Esophagus muscularis mucosa (tissue), 4 donors: ENCODE measurements at regions not wholly inside any gene's neighbourhood (a gene's known extent, or its start where the extent isn't known, plus 50 kb on each side); places are given as distances from the start of the nearest gene placed in this dataset.

Source experiments
- DNase-seq: peaks from one replicate; pipeline ENCODE4 v3.0.0-alpha.2; 2017; ENCODE audit errors: extremely low spot score
- H3K27ac ChIP-seq, 4 donors: fragments of 200-600 bp; sonication (generic); replicated peaks in 1 of 4; 1 replicate in 3 of 4; 2 replicates in 1 of 4; pipeline ENCODE4 v1.5.1; 2016 to 2019; ENCODE audit warnings: mild to moderate bottlenecking in 1 of 4
- H3K27me3 ChIP-seq, 4 donors: fragments of 200-600 bp; sonication (generic); one replicate each; pipeline versions ENCODE4 v1.5.1 to v1.6.0; 2016 to 2019
- H3K36me3 ChIP-seq, 4 donors: fragments of 200-600 bp; sonication (generic); one replicate each; pipeline ENCODE4 v1.5.1; 2016 to 2019
- H3K4me1 ChIP-seq, 4 donors: fragments of 200-600 bp; sonication (generic); one replicate each; pipeline ENCODE4 v1.5.1; 2016 to 2019
- H3K4me3 ChIP-seq, 4 donors: fragments of 200-600 bp; sonication (generic); 1 replicate in 2 of 4; 2 replicates in 2 of 4; pipeline ENCODE4 v1.5.1; 2016 to 2019; ENCODE audit warnings: mild to moderate bottlenecking in 4 of 4, moderate library complexity in 1 of 4
- H3K9me3 ChIP-seq, 4 donors: fragments of 200-600 bp; sonication (generic); 1 replicate in 3 of 4; 2 replicates in 1 of 4; pipeline ENCODE4 v1.5.1; 2016 to 2019
- CTCF ChIP-seq, 3 experiments: fragments of 200-600 bp in 2 of 3; fragments of 450-650 bp in 1 of 3; sonication (generic) in 2 of 3; IDR thresholded peaks; one replicate each; pipeline ENCODE4 v1.5.1; 2017 to 2019; ENCODE audit warnings: antibody characterized with exemption in 3 of 3, mild to moderate bottlenecking in 2 of 3, moderate library complexity in 1 of 3
- EP300 ChIP-seq: sonication (generic); formaldehyde crosslinking; IDR thresholded peaks from one replicate; pipeline ENCODE4 v1.6.1; 2017; ENCODE audit warnings: antibody characterized with exemption
- POLR2A ChIP-seq: fragments of 450-650 bp; IDR thresholded peaks from one replicate; pipeline ENCODE4 v1.6.1; 2017; ENCODE audit warnings: antibody characterized with exemption, moderate library complexity, mild to moderate bottlenecking, low read depth
- POLR2AphosphoS5 ChIP-seq, 2 donors: sonication (generic); formaldehyde crosslinking; IDR thresholded peaks; one replicate each; pipeline ENCODE4 v1.6.1; 2017; ENCODE audit warnings: antibody characterized with exemption in 2 of 2
- WGBS: methylation state at CpG from one replicate; pipeline ENCODE4 v1.1.5; 2018; 5-methylcytosine and 5-hydroxymethylcytosine counted together
- intact Hi-C: fragments of 100-400 bp; cut with DNase I; formaldehyde crosslinking; loops from one replicate; pipeline ENCODE4 v1.15.1; 2023

GRCh38 chr1:112850034-112850757 lies 105.8 kb downstream of the SLC16A1 start:
- DNase-seq, result no peak
- Histone ChIP-seq H3K4me3 (peak overlapping the region; percentile 45 to 52 (median 48)), H3K27me3 (peaks cover 0 to 60% (median 17%) of the 10 kb centered on the region in 4 donors), H3K4me1 (peaks cover 0 to 22% (median 19%) of the 10 kb centered on the region in 4 donors), H3K27ac (no peak overlapping the region), H3K9me3 (no peaks in the 10 kb centered on the region), H3K36me3 (no peaks in the 10 kb centered on the region)
- WGBS, result 55% methylated on average over 28 of the region's 40 CpGs
- no peak for TF ChIP-seq POLR2A
- TF ChIP-seq POLR2AphosphoS5 (IDR thresholded peaks at IDR 0.05), result no peak
- TF ChIP-seq CTCF (IDR thresholded peaks at IDR 0.05), result no peak
- no peak for TF ChIP-seq EP300
- intact Hi-C loops, result no loop called here

DNA sequence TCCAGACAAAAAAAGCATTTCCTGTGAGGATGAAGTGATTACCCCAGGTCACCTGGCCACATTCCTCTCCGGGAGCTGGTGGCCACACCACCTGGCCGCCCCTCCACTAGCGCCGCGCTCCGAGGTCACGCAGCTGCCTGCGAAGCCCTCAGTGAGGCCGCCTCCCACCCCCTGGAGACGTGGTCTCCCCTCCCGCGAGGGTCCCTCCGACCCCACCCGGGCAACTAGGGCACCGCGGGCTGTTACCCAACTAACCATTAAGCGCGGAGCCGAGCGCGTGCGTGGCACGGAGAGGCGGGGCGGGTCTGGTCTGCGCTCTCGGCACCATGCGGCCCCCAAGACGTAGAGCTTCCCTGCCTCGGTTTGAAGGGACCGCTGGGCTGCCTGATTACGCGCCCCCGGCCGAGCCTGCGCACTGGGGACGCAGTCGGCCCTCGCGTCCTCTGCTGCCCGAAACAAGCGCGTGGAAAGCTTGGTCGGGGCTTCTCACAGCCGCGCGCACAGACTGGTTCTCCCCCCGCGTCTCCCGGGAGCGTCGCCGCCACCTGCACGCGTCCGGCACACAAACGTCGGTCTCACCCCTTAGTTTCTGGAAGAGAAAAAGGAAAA lies 106.5 kb downstream of the SLC16A1 start:
- H3K27ac ChIP-seq, result no peak overlapping the region
- DNase-seq, result no peak
- no peaks in the 10 kb centered on the region for H3K36me3 ChIP-seq
- peaks cover 0 to 18% (median 15%) of the 10 kb centered on the region in 4 donors for H3K4me1 ChIP-seq
- TF ChIP-seq EP300 (no peak), POLR2AphosphoS5 (IDR thresholded peaks at IDR 0.05) (no peak), POLR2A (no peak), CTCF (IDR thresholded peaks at IDR 0.05) (no peak)
- WGBS, result 0% methylated on average over 6 of the region's 58 CpGs
- intact Hi-C loops, result no loop called here
- peaks cover 0 to 56% (median 17%) of the 10 kb centered on the region in 4 donors for H3K27me3 ChIP-seq
- H3K4me3 ChIP-seq, result peak overlapping the region; percentile 45 to 52 (median 48)
- H3K9me3 ChIP-seq, result no peaks in the 10 kb centered on the region

DNA sequence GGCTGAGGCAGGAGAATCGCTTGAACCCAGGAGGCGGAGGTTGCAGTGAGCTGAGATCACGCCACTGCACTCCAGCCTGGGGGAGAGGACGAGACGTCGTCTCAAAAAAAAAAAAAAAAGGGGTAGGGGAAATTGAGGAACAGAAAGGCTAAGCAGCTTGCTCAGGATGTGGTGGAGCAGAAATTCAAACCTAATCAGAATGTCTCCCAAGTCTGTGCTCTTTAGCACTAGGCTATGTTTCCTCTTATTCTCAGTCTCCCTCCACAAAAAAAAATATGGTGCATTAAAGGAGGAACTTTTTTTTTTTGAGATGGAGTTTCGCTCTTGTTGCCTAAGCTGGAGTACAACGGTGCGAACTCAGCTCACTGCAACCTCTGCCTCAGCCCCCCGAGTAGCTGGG lies 114.2 kb downstream of the SLC16A1 start:
- H3K4me3 ChIP-seq, result no peak overlapping the region
- intact Hi-C loops, result no loop called here
- H3K27ac ChIP-seq, result no peak overlapping the region
- TF ChIP-seq EP300, result no peak
- no peak for TF ChIP-seq POLR2A
- TF ChIP-seq POLR2AphosphoS5 (IDR thresholded peaks at IDR 0.05), result no peak
- no peak for TF ChIP-seq CTCF (IDR thresholded peaks at IDR 0.05)
- H3K9me3 ChIP-seq, result no peaks in the 10 kb centered on the region
- peaks cover 0 to 7% (median 0%) of the 10 kb centered on the region in 4 donors for H3K4me1 ChIP-seq
- H3K27me3 ChIP-seq, result peaks cover 0 to 4% (median 0%) of the 10 kb centered on the region in 4 donors
- H3K36me3 ChIP-seq, result no peaks in the 10 kb centered on the region
- DNase-seq, result no peak
- WGBS, result 84% methylated on average over 10 of the region's 10 CpGs

DNA sequence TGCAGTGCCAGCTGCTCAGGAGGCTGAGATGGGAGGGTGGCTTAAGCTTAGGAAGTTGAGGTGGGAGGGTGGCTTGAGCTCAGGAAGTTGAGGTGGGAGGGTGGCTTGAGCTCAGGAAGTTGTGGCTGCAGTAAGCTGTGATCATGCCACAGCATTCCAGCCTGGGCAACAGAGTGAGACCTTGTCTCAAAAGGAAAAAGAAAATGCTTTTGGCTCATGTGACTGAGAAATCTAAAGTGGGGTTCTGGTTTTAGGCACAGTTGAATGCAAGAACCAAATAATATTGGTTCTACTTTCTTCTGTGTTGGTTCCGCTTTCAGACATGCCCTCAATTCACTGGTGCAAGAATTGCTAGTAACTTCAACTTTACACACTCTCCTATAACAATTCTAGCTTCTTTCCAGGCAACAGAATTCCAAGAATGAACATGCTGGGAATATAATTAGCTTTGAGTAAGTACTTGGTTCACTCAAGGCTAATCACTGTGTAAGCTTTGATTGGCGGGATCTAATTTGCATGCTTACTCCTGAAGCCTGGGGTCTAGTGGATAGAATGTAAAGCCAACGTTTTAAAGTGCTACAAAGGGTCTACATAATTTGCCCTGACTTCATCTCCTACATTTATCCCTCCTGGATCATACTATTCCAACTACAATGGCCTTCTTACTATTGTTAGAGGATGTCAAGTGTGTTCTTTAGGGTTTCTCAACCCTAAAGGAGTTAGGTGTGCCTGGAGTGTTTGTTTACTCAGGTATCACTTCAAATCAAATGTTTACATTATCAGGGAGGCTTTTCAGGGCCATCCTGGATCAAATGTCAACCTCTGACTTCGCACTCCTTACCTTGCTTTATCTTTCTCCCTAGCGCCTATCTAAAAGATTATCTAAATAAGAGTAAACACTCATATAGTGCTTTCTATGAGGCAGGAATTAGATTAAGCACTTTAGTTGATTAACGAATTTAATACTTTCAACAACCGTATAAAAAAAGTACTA lies 115.1 kb downstream of the SLC16A1 start:
- Histone ChIP-seq H3K4me1 (peaks cover 0 to 7% (median 0%) of the 10 kb centered on the region in 4 donors), H3K4me3 (no peak overlapping the region), H3K27me3 (peaks cover 0 to 4% (median 0%) of the 10 kb centered on the region in 4 donors), H3K27ac (no peak overlapping the region), H3K36me3 (no peaks in the 10 kb centered on the region), H3K9me3 (no peaks in the 10 kb centered on the region)
- intact Hi-C loops, result no loop called here
- DNase-seq, result no peak
- TF ChIP-seq POLR2A (no peak), EP300 (no peak), CTCF (IDR thresholded peaks at IDR 0.05) (no peak), POLR2AphosphoS5 (IDR thresholded peaks at IDR 0.05) (no peak)
- 70% methylated on average over 7 of the region's 7 CpGs for WGBS
